ENCODE measurements at regions not wholly inside any gene's neighbourhood (a gene's known extent, or its start where the extent isn't known, plus 50 kb on each side); places are given as distances from the start of the nearest gene placed in this dataset.

DNA sequence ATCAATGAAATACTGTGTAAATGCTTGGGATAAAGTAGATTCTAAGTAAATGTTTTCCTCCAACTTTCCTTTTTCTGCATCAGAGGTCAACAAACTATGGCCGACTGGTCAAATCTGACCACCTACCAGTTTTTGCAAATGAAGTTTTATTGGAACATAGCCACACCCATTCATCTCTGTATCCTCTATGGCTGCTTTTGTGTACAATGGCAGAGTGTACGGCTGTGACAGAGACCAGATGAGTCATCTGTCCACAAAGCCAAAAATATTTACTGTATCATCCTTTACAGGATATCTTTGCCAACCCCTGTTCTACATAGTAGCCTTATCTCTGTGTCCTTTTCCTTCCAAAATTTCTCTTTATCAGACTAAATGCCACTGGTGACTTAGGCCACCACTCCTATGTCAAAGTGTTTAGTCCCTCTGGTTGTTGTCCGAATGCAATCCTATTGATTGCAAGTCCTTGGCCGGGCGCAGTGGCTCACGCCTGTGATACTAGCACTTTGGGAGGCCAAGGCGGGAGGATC lies 218.4 kb upstream of the KLF4 start:
- Histone ChIP-seq H3K36me3 (ENCODE audit: control insufficient read depth in 5 of 5, insufficient read depth in 5 of 5, low read length in 5 of 5) (no peaks in the 10 kb centered on the region), H3K27me3 (ENCODE audit: control insufficient read depth in 5 of 5, insufficient read depth in 4 of 5, low read length in 5 of 5) (no peaks in the 10 kb centered on the region), H3K4me3 (ENCODE audit: low read depth in 1 of 5, low read length in 5 of 5) (no peak overlapping the region), H3K9ac (ENCODE audit: low read length in 5 of 5) (no peak overlapping the region), H3K27ac (ENCODE audit: low read depth, low read length) (no peak overlapping the region), H3K4me1 (ENCODE audit: control insufficient read depth in 5 of 5, insufficient read depth in 5 of 5, low read length in 5 of 5) (peaks cover 0 to 13% (median 9%) of the 10 kb centered on the region in 5 donors), H3K9me3 (ENCODE audit: control insufficient read depth in 5 of 5, low read length in 5 of 5) (peaks cover 0 to under 1% (median 0%) of the 10 kb centered on the region in 5 donors)

DNA sequence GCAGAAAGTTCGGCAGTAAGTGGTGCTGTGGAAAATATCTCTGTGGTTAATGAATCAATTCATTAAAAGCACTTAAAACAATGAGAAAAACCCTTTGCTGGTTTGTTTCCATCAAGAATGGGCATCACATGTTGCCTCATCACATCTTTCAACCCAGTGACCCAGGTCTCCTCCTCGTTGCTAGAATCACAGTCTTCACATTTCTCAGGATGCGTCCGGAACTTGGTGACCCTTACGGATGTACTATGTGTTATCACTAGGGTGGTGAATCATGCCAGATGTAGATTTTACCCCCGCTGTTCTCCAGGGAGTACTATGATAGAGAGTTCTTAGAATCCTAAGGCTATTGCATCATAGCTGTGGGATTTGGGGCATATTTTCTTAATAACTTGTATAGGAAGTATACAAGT lies 217.9 kb upstream of the KLF4 start:
- Histone ChIP-seq H3K9me3 (ENCODE audit: control insufficient read depth in 5 of 5, low read length in 5 of 5) (peaks cover 0 to 3% (median 0%) of the 10 kb centered on the region in 5 donors), H3K9ac (ENCODE audit: low read length in 5 of 5) (no peak overlapping the region), H3K4me1 (ENCODE audit: control insufficient read depth in 5 of 5, insufficient read depth in 5 of 5, low read length in 5 of 5) (peaks cover 0 to 14% (median 9%) of the 10 kb centered on the region in 5 donors)

DNA sequence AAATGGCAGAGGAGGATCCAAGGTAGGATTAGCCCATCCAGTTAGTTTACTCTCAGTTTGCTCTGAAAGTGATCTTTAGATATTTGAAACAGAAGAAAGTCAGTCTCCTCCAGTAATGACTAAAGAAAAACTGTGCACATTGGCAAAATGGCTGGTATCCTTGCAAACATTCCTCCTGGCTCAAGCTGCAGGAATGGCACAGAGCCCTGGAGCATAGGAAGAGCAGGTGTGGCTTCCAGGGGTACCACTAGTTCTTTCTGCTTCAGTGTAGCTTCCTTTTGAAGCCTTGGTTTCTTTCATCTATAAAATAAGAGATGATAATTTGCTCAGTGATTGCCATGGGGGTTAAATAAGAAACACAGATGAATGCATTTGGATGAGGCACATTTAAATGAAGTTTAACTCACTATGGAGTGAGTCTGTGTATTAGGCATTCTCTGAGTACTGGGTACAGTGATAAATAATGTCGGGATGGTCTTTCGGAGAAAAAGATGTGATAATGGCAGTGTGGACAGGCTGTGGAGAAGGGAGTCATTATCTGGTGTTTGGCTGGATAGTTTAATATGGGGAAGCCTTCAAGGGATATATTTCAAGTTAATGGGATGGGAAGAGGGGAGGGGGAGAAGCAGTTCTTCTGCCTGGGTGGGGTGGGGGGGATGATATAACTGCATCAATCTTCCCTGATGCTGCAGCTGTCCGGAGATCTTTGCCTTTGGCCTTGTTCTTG lies 217.3 kb upstream of the KLF4 start:
- no peak overlapping the region for H3K4me3 ChIP-seq (ENCODE audit: low read depth in 1 of 5, low read length in 5 of 5)
- H3K9ac ChIP-seq (ENCODE audit: low read length in 5 of 5) = no peak overlapping the region
- no peaks in the 10 kb centered on the region for H3K27me3 ChIP-seq (ENCODE audit: control insufficient read depth in 5 of 5, insufficient read depth in 4 of 5, low read length in 5 of 5)
- no peaks in the 10 kb centered on the region for H3K36me3 ChIP-seq (ENCODE audit: control insufficient read depth in 5 of 5, insufficient read depth in 5 of 5, low read length in 5 of 5)
- H3K9me3 ChIP-seq (ENCODE audit: control insufficient read depth in 5 of 5, low read length in 5 of 5) = peaks cover 0 to 3% (median 0%) of the 10 kb centered on the region in 5 donors
- peaks cover 0 to 13% (median 9%) of the 10 kb centered on the region in 5 donors for H3K4me1 ChIP-seq (ENCODE audit: control insufficient read depth in 5 of 5, insufficient read depth in 5 of 5, low read length in 5 of 5)
- H3K27ac ChIP-seq (ENCODE audit: low read depth, low read length) = no peak overlapping the region

More for the DNA sequence above, 217.9 kb upstream of the KLF4 start:
- no peak overlapping the region for H3K4me3 ChIP-seq (ENCODE audit: low read depth in 1 of 5, low read length in 5 of 5)
- H3K36me3 ChIP-seq (ENCODE audit: control insufficient read depth in 5 of 5, insufficient read depth in 5 of 5, low read length in 5 of 5) = no peaks in the 10 kb centered on the region
- no peaks in the 10 kb centered on the region for H3K27me3 ChIP-seq (ENCODE audit: control insufficient read depth in 5 of 5, insufficient read depth in 4 of 5, low read length in 5 of 5)
- no peak overlapping the region for H3K27ac ChIP-seq (ENCODE audit: low read depth, low read length)

DNA sequence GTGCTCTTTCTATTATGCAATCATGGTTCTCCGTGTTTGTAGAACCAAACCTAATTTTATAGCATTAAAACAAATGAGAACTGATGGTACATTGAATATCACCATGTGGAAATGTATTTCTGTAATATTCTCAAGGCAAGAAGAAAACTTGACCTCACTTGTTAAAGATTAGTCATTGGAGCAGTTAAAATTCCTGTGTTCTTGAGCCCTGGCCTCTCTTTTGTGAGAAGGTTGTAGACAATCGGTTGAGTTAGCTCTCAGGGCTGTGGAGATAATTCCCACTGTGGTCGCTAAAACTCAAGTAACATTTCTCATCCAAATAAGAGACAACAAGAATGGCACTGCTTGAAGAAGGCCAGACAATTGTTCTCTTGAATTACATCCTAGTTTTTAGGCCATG lies 216.0 kb upstream of the KLF4 start:
- H3K9ac ChIP-seq (ENCODE audit: low read length in 5 of 5) = no peak overlapping the region
- peaks cover 0 to 10% (median 3%) of the 10 kb centered on the region in 5 donors for H3K4me1 ChIP-seq (ENCODE audit: control insufficient read depth in 5 of 5, insufficient read depth in 5 of 5, low read length in 5 of 5)
- no peaks in the 10 kb centered on the region for H3K36me3 ChIP-seq (ENCODE audit: control insufficient read depth in 5 of 5, insufficient read depth in 5 of 5, low read length in 5 of 5)
- H3K27me3 ChIP-seq (ENCODE audit: control insufficient read depth in 5 of 5, insufficient read depth in 4 of 5, low read length in 5 of 5) = no peaks in the 10 kb centered on the region
- H3K27ac ChIP-seq (ENCODE audit: low read depth, low read length) = no peak overlapping the region
- peaks cover 0 to 3% (median 0%) of the 10 kb centered on the region in 5 donors for H3K9me3 ChIP-seq (ENCODE audit: control insufficient read depth in 5 of 5, low read length in 5 of 5)
- no peak overlapping the region for H3K4me3 ChIP-seq (ENCODE audit: low read depth in 1 of 5, low read length in 5 of 5)

DNA sequence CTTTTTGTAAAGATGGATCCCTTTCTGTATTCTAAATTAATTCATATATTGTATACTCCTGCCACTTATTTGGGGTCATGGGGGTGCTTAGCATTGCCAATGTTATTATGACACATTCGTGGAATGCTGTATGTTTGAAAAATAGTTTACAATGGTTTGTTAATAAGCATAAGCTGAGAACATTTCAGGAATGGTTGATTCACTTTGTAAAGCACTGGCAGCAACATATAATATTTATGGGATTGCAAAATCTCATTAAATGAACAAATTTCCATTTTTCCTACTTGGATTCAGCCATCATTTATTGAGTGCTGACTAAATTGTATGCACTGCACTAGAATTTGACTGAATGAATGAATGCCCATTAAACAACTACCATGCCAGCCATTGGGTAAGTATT lies 215.2 kb upstream of the KLF4 start:
- Histone ChIP-seq H3K27me3 (ENCODE audit: control insufficient read depth in 5 of 5, insufficient read depth in 4 of 5, low read length in 5 of 5) (no peaks in the 10 kb centered on the region), H3K9ac (ENCODE audit: low read length in 5 of 5) (no peak overlapping the region)

DNA sequence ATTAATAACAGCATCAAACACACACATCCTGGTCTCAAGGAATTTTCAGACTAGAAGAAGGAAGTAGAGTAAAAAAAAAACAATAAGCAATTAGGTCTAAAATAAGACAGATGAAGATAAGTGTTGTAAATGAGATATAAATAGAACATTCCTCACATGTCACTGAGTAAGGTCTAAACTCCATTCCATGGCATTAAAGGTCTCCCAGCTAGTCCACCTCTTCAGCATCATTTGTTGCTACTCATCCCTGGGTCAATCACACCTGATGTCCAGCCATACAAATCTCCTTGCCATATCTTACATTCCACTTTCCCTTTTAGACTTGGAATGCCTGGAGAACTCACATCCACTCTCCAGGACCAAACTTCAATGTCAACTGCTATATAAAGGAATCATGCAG lies 214.1 kb upstream of the KLF4 start:
- H3K36me3 ChIP-seq (ENCODE audit: control insufficient read depth in 5 of 5, insufficient read depth in 5 of 5, low read length in 5 of 5) = no peaks in the 10 kb centered on the region
- no peak overlapping the region for H3K9ac ChIP-seq (ENCODE audit: low read length in 5 of 5)
- H3K27ac ChIP-seq (ENCODE audit: low read depth, low read length) = no peak overlapping the region
- peaks cover 0 to 11% (median 3%) of the 10 kb centered on the region in 5 donors for H3K4me1 ChIP-seq (ENCODE audit: control insufficient read depth in 5 of 5, insufficient read depth in 5 of 5, low read length in 5 of 5)
- H3K9me3 ChIP-seq (ENCODE audit: control insufficient read depth in 5 of 5, low read length in 5 of 5) = peaks cover 0 to 3% (median 0%) of the 10 kb centered on the region in 5 donors
- no peak overlapping the region for H3K4me3 ChIP-seq (ENCODE audit: low read depth in 1 of 5, low read length in 5 of 5)
- H3K27me3 ChIP-seq (ENCODE audit: control insufficient read depth in 5 of 5, insufficient read depth in 4 of 5, low read length in 5 of 5) = no peaks in the 10 kb centered on the region

More for the DNA sequence above, 215.2 kb upstream of the KLF4 start:
- peaks cover 0 to 3% (median 0%) of the 10 kb centered on the region in 5 donors for H3K9me3 ChIP-seq (ENCODE audit: control insufficient read depth in 5 of 5, low read length in 5 of 5)
- H3K4me3 ChIP-seq (ENCODE audit: low read depth in 1 of 5, low read length in 5 of 5) = no peak overlapping the region
- no peaks in the 10 kb centered on the region for H3K36me3 ChIP-seq (ENCODE audit: control insufficient read depth in 5 of 5, insufficient read depth in 5 of 5, low read length in 5 of 5)
- H3K27ac ChIP-seq (ENCODE audit: low read depth, low read length) = no peak overlapping the region
- H3K4me1 ChIP-seq (ENCODE audit: control insufficient read depth in 5 of 5, insufficient read depth in 5 of 5, low read length in 5 of 5) = peaks cover 0 to 11% (median 3%) of the 10 kb centered on the region in 5 donors

DNA sequence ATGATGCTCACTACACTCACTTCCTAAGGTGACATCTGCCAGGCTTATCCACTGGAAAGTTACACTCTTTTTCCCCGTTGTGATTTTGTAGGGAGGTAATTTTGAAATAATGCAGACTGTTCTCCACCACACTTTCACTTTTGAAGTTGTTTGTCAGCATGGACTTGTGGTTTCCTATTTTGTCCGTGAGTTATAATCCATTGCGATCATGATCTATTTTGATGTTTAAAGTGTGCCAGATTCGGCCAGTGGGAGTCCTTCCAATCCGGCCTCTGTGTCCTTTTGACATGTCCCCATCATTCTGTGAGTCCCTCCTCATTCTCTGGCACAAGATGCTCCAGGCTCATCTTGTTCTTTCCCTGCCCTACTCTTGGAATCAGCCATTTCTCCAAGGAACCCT lies 211.3 kb upstream of the KLF4 start:
- Histone ChIP-seq H3K4me1 (ENCODE audit: control insufficient read depth in 5 of 5, insufficient read depth in 5 of 5, low read length in 5 of 5) (peaks cover 0 to 11% (median 3%) of the 10 kb centered on the region in 5 donors), H3K9me3 (ENCODE audit: control insufficient read depth in 5 of 5, low read length in 5 of 5) (peaks cover 0 to 3% (median 0%) of the 10 kb centered on the region in 5 donors), H3K27ac (ENCODE audit: low read depth, low read length) (no peak overlapping the region), H3K9ac (ENCODE audit: low read length in 5 of 5) (no peak overlapping the region), H3K36me3 (ENCODE audit: control insufficient read depth in 5 of 5, insufficient read depth in 5 of 5, low read length in 5 of 5) (no peaks in the 10 kb centered on the region), H3K4me3 (ENCODE audit: low read depth in 1 of 5, low read length in 5 of 5) (peak overlapping the region in 3 of 5 donors; percentile 20 to 51 (median 40)), H3K27me3 (ENCODE audit: control insufficient read depth in 5 of 5, insufficient read depth in 4 of 5, low read length in 5 of 5) (no peaks in the 10 kb centered on the region)

DNA sequence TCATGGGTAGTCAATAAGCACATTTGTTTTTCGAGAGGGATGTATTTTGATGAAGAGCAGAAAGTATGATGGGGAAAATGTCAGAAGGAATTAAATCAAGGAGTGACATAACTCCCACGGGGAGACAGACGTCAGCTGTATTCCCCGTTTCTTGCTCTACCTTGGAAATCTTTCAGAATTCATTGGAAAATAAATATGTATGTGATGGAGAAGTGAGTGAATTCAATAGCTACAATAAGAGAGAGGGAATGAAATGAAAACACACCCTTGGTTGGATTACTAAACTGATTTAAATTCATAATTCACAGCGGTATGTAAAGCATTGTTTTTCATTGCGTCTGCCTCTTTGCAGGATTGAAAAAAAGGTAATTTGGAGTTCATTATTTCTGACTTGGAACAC lies 209.7 kb upstream of the KLF4 start:
- Histone ChIP-seq H3K27ac (ENCODE audit: low read depth, low read length) (no peak overlapping the region), H3K9ac (ENCODE audit: low read length in 5 of 5) (no peak overlapping the region), H3K36me3 (ENCODE audit: control insufficient read depth in 5 of 5, insufficient read depth in 5 of 5, low read length in 5 of 5) (no peaks in the 10 kb centered on the region), H3K27me3 (ENCODE audit: control insufficient read depth in 5 of 5, insufficient read depth in 4 of 5, low read length in 5 of 5) (no peaks in the 10 kb centered on the region), H3K4me3 (ENCODE audit: low read depth in 1 of 5, low read length in 5 of 5) (no peak overlapping the region), H3K9me3 (ENCODE audit: control insufficient read depth in 5 of 5, low read length in 5 of 5) (peaks cover 0 to 3% (median 0%) of the 10 kb centered on the region in 5 donors), H3K4me1 (ENCODE audit: control insufficient read depth in 5 of 5, insufficient read depth in 5 of 5, low read length in 5 of 5) (peaks cover 0 to 11% (median 0%) of the 10 kb centered on the region in 5 donors)

DNA sequence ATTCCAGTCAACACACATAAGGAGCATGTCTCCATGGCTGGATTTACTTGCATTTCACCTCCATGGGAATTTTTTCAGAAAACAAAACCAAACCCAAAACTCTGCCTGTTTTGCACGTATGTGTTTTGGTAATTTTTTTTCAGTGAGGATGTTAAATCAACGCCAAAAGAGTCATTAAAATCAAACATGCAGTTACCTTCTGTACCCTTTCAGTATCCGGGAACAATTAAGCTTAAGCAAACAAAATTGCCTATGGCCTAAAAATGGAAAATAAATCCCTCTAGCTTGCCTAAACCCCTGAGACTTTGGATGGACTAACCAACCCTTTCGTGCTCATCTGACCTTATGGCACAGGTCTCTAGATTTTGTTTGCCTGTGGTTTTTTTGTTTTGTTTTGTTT lies 209.2 kb upstream of the KLF4 start:
- Histone ChIP-seq H3K4me3 (ENCODE audit: low read depth in 1 of 5, low read length in 5 of 5) (no peak overlapping the region), H3K27ac (ENCODE audit: low read depth, low read length) (no peak overlapping the region), H3K27me3 (ENCODE audit: control insufficient read depth in 5 of 5, insufficient read depth in 4 of 5, low read length in 5 of 5) (no peaks in the 10 kb centered on the region), H3K9ac (ENCODE audit: low read length in 5 of 5) (no peak overlapping the region), H3K4me1 (ENCODE audit: control insufficient read depth in 5 of 5, insufficient read depth in 5 of 5, low read length in 5 of 5) (peaks cover 0 to 11% (median 0%) of the 10 kb centered on the region in 5 donors), H3K36me3 (ENCODE audit: control insufficient read depth in 5 of 5, insufficient read depth in 5 of 5, low read length in 5 of 5) (no peaks in the 10 kb centered on the region), H3K9me3 (ENCODE audit: control insufficient read depth in 5 of 5, low read length in 5 of 5) (peaks cover 0 to 3% (median 0%) of the 10 kb centered on the region in 5 donors)

DNA sequence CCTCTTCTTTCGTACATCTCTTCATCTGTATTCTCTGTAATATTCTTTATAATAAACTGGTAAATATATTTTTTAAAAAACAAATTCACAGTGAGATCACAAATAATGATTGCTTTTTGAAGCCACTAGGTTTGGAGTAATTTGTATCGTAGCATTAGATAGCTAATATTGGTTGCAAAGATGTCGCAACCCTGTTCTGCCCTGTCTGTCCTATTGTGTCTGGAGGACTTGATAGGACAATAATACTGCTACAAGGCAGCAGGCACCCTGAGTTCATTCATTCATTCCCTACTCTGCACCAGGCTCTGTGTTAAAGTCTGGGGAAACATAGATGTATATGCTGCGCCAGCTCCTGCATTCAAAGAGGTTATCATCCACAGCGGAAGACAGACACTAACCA lies 206.7 kb upstream of the KLF4 start:
- H3K27me3 ChIP-seq (ENCODE audit: control insufficient read depth in 5 of 5, insufficient read depth in 4 of 5, low read length in 5 of 5) = no peaks in the 10 kb centered on the region
- H3K9me3 ChIP-seq (ENCODE audit: control insufficient read depth in 5 of 5, low read length in 5 of 5) = no peaks in the 10 kb centered on the region
- peaks cover 0 to 6% (median 0%) of the 10 kb centered on the region in 5 donors for H3K4me1 ChIP-seq (ENCODE audit: control insufficient read depth in 5 of 5, insufficient read depth in 5 of 5, low read length in 5 of 5)
- no peak overlapping the region for H3K4me3 ChIP-seq (ENCODE audit: low read depth in 1 of 5, low read length in 5 of 5)
- no peak overlapping the region for H3K9ac ChIP-seq (ENCODE audit: low read length in 5 of 5)
- H3K36me3 ChIP-seq (ENCODE audit: control insufficient read depth in 5 of 5, insufficient read depth in 5 of 5, low read length in 5 of 5) = no peaks in the 10 kb centered on the region
- H3K27ac ChIP-seq (ENCODE audit: low read depth, low read length) = no peak overlapping the region

Data from subcutaneous abdominal adipose tissue (tissue), 5 donors.